ENCODE measurements at regions not wholly inside any gene's neighbourhood (a gene's known extent, or its start where the extent isn't known, plus 50 kb on each side); places are given as distances from the start of the nearest gene placed in this dataset.

- peak; percentile 5 for DNase-seq (ENCODE audit: low read depth)
- TF ChIP-seq CTCF (IDR thresholded peaks at IDR 0.05; ENCODE audit: insufficient read depth, low read length, poor library complexity, severe bottlenecking): no peak
- Histone ChIP-seq H3K27me3 (ENCODE audit: control insufficient read depth, insufficient read depth, low read length) (no peaks in the 10 kb centered on the region), H3K36me3 (ENCODE audit: control insufficient read depth, insufficient read depth, low read length) (no peaks in the 10 kb centered on the region), H3K4me3 (ENCODE audit: low read depth, low read length) (no peak overlapping the region)
Measured at GRCh38 chr2:119049968-119050704, 108.1 kb downstream of the MARCO start.

Measured in kidney epithelial cell (primary cell).